HCT116 (cell line): ENCODE measurements at regions not wholly inside any gene's neighbourhood (a gene's known extent, or its start where the extent isn't known, plus 50 kb on each side); places are given as distances from the start of the nearest gene placed in this dataset.

Experiments used
- ATAC-seq: fragments of 200-7000 bp; cut with Tn5 transposase; 2 replicates; pipeline ENCODE4 v1.9.1; 2020; ENCODE audit warnings: mild to moderate bottlenecking, moderate library complexity
- BruUV-seq: library from RNA; stranded (reverse); fragments of 400-500 nt; replicated peaks from 2 replicates; lab custom pipeline; 2021; lab: Mats Ljungman, UMichigan
- CTCF ChIA-PET: fragments of 300-600 bp; sonication (Branson Sonifier 250); formaldehyde crosslinking; loops from one replicate; lab custom pipeline; 2021; ENCODE audit warnings: antibody characterized with exemption; lab: Charles Lee
- POLR2A ChIA-PET: fragments of 300-600, 350-600 bp; sonication (Branson Sonifier 250); formaldehyde crosslinking; loops from one replicate; lab custom pipeline; 2021; ENCODE audit warnings: antibody characterized with exemption; lab: Charles Lee
- RAD21 ChIA-PET, 2 experiments: fragments of 300-600 bp; sonication (Branson Sonifier 250); formaldehyde crosslinking; loops; one replicate each; lab custom pipeline; 2023; ENCODE audit warnings: low total read pairs in 2 of 2; ENCODE audit not compliant: uncharacterized antibody in 2 of 2, unreplicated experiment in 2 of 2, low non-redundant PET in 1 of 2; lab: Charles Lee
- DNase-seq: peaks from one replicate; pipeline ENCODE4 v3.0.0-alpha.2; 2010; ENCODE audit warnings: low read depth, low spot score
- H2AFZ ChIP-seq: fragments of 200-600 bp; shearing (Covaris generic), sonication (generic); 2 replicates; pipeline ENCODE4 v1.6.1; 2017; ENCODE audit warnings: low read depth, mixed run types, mixed read lengths, antibody characterized with exemption, low read length; ENCODE audit not compliant: poor library complexity, severe bottlenecking
- H3K27ac ChIP-seq: 2 replicates; pipeline ENCODE4 v1.5.1; 2012; ENCODE audit warnings: low read depth, low read length
- H3K27me3 ChIP-seq: fragments of 200-600 bp; sonication (generic); 2 replicates; pipeline ENCODE4 v1.6.1; 2016; ENCODE audit warnings: mixed run types, low read length, mixed read lengths; ENCODE audit not compliant: insufficient read depth
- H3K36me3 ChIP-seq, 2 experiments: fragments of 200-500 bp in 1 of 2; fragments of 200-600 bp in 1 of 2; sonication (Bioruptor generic) in 1 of 2; sonication (generic) in 1 of 2; 2 replicates each; pipeline versions ENCODE4 v1.5.1 to v1.6.1; 2014 to 2016; ENCODE audit warnings: low read length in 2 of 2, inconsistent platforms in 1 of 2, mixed read lengths in 1 of 2, mixed run types in 1 of 2; ENCODE audit not compliant: insufficient read depth in 2 of 2, control insufficient read depth in 1 of 2
- H3K4me1 ChIP-seq, 2 experiments: fragments of 200-600 bp in 1 of 2; sonication (generic) in 1 of 2; 2 replicates each; pipeline versions ENCODE4 v1.5.1 to v1.6.1; 2012 to 2017; ENCODE audit warnings: low read length in 2 of 2, inconsistent platforms in 1 of 2, mild to moderate bottlenecking in 1 of 2, mixed read lengths in 1 of 2, mixed run types in 1 of 2, moderate library complexity in 1 of 2; ENCODE audit not compliant: insufficient read depth in 2 of 2, control insufficient read depth in 1 of 2
- H3K4me2 ChIP-seq: fragments of 200-600 bp; sonication (generic); 2 replicates; pipeline ENCODE4 v1.6.1; 2017; ENCODE audit warnings: mixed run types, low read length, mixed read lengths
- H3K4me3 ChIP-seq, 2 experiments: fragments of 200-600 bp in 1 of 2; sonication (generic) in 1 of 2; replicated peaks in 1 of 2; 2 replicates each; pipeline ENCODE4 v1.5.1; 2011 to 2016; ENCODE audit warnings: low read length in 2 of 2, control low read depth in 1 of 2, low read depth in 1 of 2, mild to moderate bottlenecking in 1 of 2, mixed read lengths in 1 of 2, mixed run types in 1 of 2
- H3K79me2 ChIP-seq: fragments of 200-600 bp; sonication (generic); 2 replicates; pipeline ENCODE4 v1.6.1; 2017; ENCODE audit warnings: mild to moderate bottlenecking, mixed run types, low read length, moderate library complexity, mixed read lengths; ENCODE audit not compliant: insufficient read depth
- H3K9ac ChIP-seq: fragments of 200-600 bp; sonication (generic); 2 replicates; pipeline ENCODE4 v1.6.1; 2016; ENCODE audit warnings: low read length, mixed read lengths
- H3K9me2 ChIP-seq: fragments of 200-600 bp; sonication (generic), shearing (Covaris generic); 2 replicates; pipeline ENCODE4 v1.6.1; 2017; ENCODE audit warnings: mixed run types, mild to moderate bottlenecking, moderate library complexity; ENCODE audit not compliant: insufficient read depth
- H3K9me3 ChIP-seq, 2 experiments: fragments of 200-500 bp in 1 of 2; fragments of 200-600 bp in 1 of 2; sonication (Bioruptor generic) in 1 of 2; sonication (generic) in 1 of 2; 2 replicates each; pipeline ENCODE4 v1.6.1; 2014 to 2017; ENCODE audit warnings: low read length in 2 of 2, mixed read lengths in 2 of 2, inconsistent platforms in 1 of 2, low read depth in 1 of 2, mild to moderate bottlenecking in 1 of 2, mixed run types in 1 of 2, moderate library complexity in 1 of 2; ENCODE audit not compliant: control insufficient read depth in 1 of 2, insufficient read depth in 1 of 2
- H4K20me1 ChIP-seq: fragments of 200-600 bp; sonication (generic), shearing (Covaris generic); 2 replicates; pipeline ENCODE4 v1.6.1; 2017; ENCODE audit warnings: mixed run types, mild to moderate bottlenecking, moderate library complexity; ENCODE audit not compliant: insufficient read depth
- EGR1 ChIP-seq: IDR thresholded peaks from 2 replicates; pipeline ENCODE4 v1.6.1; 2012; ENCODE audit warnings: low read depth
- EZH2phosphoT487 ChIP-seq: fragments of 200-600 bp; IDR thresholded peaks from 2 replicates; pipeline ENCODE4 v1.6.1; 2018; ENCODE audit warnings: antibody characterized with exemption, borderline replicate concordance
- TCF7L2 ChIP-seq: IDR thresholded peaks from 2 replicates; pipeline ENCODE4 v1.7.0; 2011; ENCODE audit warnings: borderline replicate concordance, inconsistent platforms; ENCODE audit not compliant: insufficient read depth, insufficient read length; ENCODE audit errors: extremely low read depth
- intact Hi-C: fragments of 100-400 bp; cut with micrococcal nuclease; formaldehyde crosslinking; loops from 2 replicates; pipeline ENCODE4 v1.10.0; 2022
- TF ChIP-seq, protein P1 (sequence below): IDR thresholded peaks from 2 replicates; pipeline ENCODE4 v1.6.1; 2012; ENCODE audit warnings: low read depth

DNA sequence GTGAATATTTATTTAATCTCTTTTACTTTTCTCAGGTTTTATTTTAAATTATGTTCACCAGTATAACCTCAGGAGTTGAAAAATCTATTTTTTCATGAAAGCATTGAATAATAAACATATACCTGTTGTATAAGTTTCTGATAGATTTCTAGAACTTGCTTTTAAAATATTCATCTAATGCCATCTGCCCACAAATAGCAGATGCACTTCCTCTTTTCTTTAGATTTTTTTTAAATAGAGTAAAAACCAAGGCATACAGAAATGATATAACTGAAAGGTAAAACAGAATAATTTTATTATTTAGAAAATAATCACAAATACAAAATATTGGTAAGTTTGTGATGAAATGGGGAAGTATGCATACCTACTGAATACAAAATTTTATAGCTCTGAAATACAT lies 130.7 kb upstream of the PRMT6 start (continued):
- TF ChIP-seq, protein P1, sequence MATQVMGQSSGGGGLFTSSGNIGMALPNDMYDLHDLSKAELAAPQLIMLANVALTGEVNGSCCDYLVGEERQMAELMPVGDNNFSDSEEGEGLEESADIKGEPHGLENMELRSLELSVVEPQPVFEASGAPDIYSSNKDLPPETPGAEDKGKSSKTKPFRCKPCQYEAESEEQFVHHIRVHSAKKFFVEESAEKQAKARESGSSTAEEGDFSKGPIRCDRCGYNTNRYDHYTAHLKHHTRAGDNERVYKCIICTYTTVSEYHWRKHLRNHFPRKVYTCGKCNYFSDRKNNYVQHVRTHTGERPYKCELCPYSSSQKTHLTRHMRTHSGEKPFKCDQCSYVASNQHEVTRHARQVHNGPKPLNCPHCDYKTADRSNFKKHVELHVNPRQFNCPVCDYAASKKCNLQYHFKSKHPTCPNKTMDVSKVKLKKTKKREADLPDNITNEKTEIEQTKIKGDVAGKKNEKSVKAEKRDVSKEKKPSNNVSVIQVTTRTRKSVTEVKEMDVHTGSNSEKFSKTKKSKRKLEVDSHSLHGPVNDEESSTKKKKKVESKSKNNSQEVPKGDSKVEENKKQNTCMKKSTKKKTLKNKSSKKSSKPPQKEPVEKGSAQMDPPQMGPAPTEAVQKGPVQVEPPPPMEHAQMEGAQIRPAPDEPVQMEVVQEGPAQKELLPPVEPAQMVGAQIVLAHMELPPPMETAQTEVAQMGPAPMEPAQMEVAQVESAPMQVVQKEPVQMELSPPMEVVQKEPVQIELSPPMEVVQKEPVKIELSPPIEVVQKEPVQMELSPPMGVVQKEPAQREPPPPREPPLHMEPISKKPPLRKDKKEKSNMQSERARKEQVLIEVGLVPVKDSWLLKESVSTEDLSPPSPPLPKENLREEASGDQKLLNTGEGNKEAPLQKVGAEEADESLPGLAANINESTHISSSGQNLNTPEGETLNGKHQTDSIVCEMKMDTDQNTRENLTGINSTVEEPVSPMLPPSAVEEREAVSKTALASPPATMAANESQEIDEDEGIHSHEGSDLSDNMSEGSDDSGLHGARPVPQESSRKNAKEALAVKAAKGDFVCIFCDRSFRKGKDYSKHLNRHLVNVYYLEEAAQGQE = no peak
- TF ChIP-seq EGR1 (no peak), TCF7L2 (no peak)

DNA sequence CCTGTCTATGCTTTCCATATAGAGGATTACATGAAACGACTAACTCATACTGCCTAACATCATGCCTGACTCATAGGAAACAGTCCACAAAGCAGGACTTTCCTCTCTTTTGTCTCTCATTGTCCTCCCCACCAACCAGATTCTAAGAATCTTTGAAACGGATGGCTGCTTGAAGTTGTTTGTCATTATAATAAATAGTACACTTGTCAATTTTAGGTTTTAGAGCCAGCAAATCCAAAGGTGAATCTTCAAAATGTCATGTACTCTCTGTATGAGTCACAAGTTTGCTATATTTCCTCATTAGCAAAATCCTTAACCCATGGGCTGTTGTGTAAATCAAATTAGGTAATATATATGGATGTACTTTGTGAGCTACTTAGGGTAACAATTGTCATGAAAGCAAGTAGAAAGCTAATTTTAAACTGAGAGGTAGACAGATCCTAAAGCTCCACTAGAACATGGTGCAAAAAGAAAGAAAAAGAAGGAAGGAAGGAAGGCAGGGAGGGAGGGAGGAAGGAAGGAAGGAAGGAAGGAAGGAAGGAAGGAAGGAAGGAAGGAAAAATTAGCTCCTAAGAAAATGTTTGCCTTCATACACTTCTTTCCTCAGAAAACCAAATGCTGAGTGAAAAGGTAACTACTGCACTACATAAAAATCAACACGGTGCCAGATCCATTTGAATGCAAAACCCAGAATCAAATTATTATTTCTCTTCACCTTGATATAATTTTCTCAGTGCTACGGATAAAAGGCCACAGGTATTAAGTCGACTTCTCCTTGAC lies 129.5 kb upstream of the PRMT6 start:
- no peaks in the 10 kb centered on the region for H3K27me3 ChIP-seq
- no TSS peak for BruUV-seq
- H3K9me3 ChIP-seq = peaks cover 0 to 11% of the 10 kb centered on the region in 2 experiments; a peak in 1 of 4 replicates
- H3K4me2 ChIP-seq = no peak overlapping the region
- intact Hi-C loops = no loop called here
- ChIA-PET POLR2A (no interaction called here), CTCF (no interaction called here), RAD21 (no interaction called here)
- no peak overlapping the region for H2AFZ ChIP-seq
- no peak overlapping the region for H3K9ac ChIP-seq
- no peaks in the 10 kb centered on the region for H3K36me3 ChIP-seq
- no peaks in the 10 kb centered on the region for H3K79me2 ChIP-seq
- no peaks in the 10 kb centered on the region for H4K20me1 ChIP-seq
- ATAC-seq (no peak), DNase-seq (no peak)
- H3K4me3 ChIP-seq = no peak overlapping the region
- H3K27ac ChIP-seq = no peak overlapping the region
- no peaks in the 10 kb centered on the region for H3K9me2 ChIP-seq
- no peak for TF ChIP-seq EZH2phosphoT487
- H3K4me1 ChIP-seq = no peaks in the 10 kb centered on the region
